Liver (tissue), 8 donors: ENCODE measurements at regions not wholly inside any gene's neighbourhood (a gene's known extent, or its start where the extent isn't known, plus 50 kb on each side); places are given as distances from the start of the nearest gene placed in this dataset.
"Not testable (repeated sequence)": the region's sequence is repeated elsewhere in the genome, so short reads cannot be mapped to it uniquely, and the experiment has no call there.

Source experiments
- DNase-seq: peaks from one replicate; pipeline ENCODE4 v3.0.0-alpha.2; 2017; ENCODE audit warnings: low spot score
- H3K27ac ChIP-seq, 2 donors: one replicate each; pipeline ENCODE4 v1.7.0; 2013; ENCODE audit warnings: inconsistent platforms in 2 of 2, low read length in 2 of 2, control low read depth in 1 of 2, low read depth in 1 of 2, mild to moderate bottlenecking in 1 of 2
- H3K27me3 ChIP-seq, 4 donors: one replicate each; pipeline versions ENCODE4 v1.6.1 to v1.7.0; 2013; ENCODE audit warnings: low read length in 3 of 4, inconsistent platforms in 1 of 4, mild to moderate bottlenecking in 1 of 4, moderate library complexity in 1 of 4; ENCODE audit not compliant: control insufficient read depth in 4 of 4, insufficient read depth in 4 of 4
- H3K36me3 ChIP-seq, 4 donors: one replicate each; pipeline versions ENCODE4 v1.6.1 to v1.7.0; 2013; ENCODE audit warnings: low read length in 3 of 4, mild to moderate bottlenecking in 3 of 4, low read depth in 1 of 4, moderate library complexity in 1 of 4; ENCODE audit not compliant: control insufficient read depth in 4 of 4, insufficient read depth in 3 of 4
- H3K4me1 ChIP-seq, 4 donors: one replicate each; pipeline versions ENCODE4 v1.6.1 to v1.7.0; 2013; ENCODE audit warnings: low read length in 3 of 4, mild to moderate bottlenecking in 3 of 4, moderate library complexity in 1 of 4; ENCODE audit not compliant: control insufficient read depth in 4 of 4, insufficient read depth in 4 of 4
- H3K4me3 ChIP-seq, 3 donors: one replicate each; pipeline versions ENCODE4 v1.6.1 to v1.7.0; 2013; ENCODE audit warnings: low read length in 3 of 3, control low read depth in 1 of 3, low read depth in 1 of 3, mild to moderate bottlenecking in 1 of 3
- H3K9ac ChIP-seq, 2 donors: one replicate each; pipeline ENCODE4 v1.7.0; 2013; ENCODE audit warnings: low read length in 2 of 2, mild to moderate bottlenecking in 2 of 2, moderate library complexity in 2 of 2, control low read depth in 1 of 2, low read depth in 1 of 2
- H3K9me3 ChIP-seq, 4 donors: one replicate each; pipeline versions ENCODE4 v1.6.1 to v1.7.0; 2013; ENCODE audit warnings: low read length in 3 of 4; ENCODE audit not compliant: control insufficient read depth in 4 of 4
- EGR1 ChIP-seq, 2 donors: IDR thresholded peaks; 2 replicates each; pipeline ENCODE4 v1.6.1; 2016 to 2018; ENCODE audit warnings: antibody characterized with exemption in 2 of 2, low read depth in 2 of 2
- FOXA1 ChIP-seq: IDR thresholded peaks from 2 replicates; pipeline ENCODE4 v1.6.1; 2016; ENCODE audit warnings: antibody characterized with exemption
- FOXA2 ChIP-seq: IDR thresholded peaks from 2 replicates; pipeline ENCODE4 v1.6.1; 2016; ENCODE audit warnings: antibody characterized with exemption
- GABPA ChIP-seq, 2 donors: IDR thresholded peaks in 1 of 2; conservative IDR thresholded peaks in 1 of 2; 2 replicates each; pipeline ENCODE4 v1.6.1; 2016; ENCODE audit warnings: antibody characterized with exemption in 2 of 2, mild to moderate bottlenecking in 1 of 2, moderate library complexity in 1 of 2
- HNF4A ChIP-seq, 2 donors: conservative IDR thresholded peaks; 2 replicates each; pipeline ENCODE4 v1.6.1; 2016; ENCODE audit warnings: antibody characterized with exemption in 2 of 2, mild to moderate bottlenecking in 2 of 2
- HNF4G ChIP-seq: IDR thresholded peaks from 2 replicates; pipeline ENCODE4 v1.6.1; 2016; ENCODE audit warnings: antibody characterized with exemption
- JUND ChIP-seq, 2 donors: IDR thresholded peaks; 2 replicates each; pipeline ENCODE4 v1.6.1; 2016; ENCODE audit warnings: antibody characterized with exemption in 2 of 2
- NR2F2 ChIP-seq: IDR thresholded peaks from 2 replicates; pipeline ENCODE4 v1.6.1; 2016; ENCODE audit warnings: antibody characterized with exemption
- RAD21 ChIP-seq, 2 donors: IDR thresholded peaks; 2 replicates each; pipeline ENCODE4 v1.6.1; 2016; ENCODE audit warnings: antibody characterized with exemption in 2 of 2, mild to moderate bottlenecking in 2 of 2
- TAF1 ChIP-seq: conservative IDR thresholded peaks from 2 replicates; pipeline ENCODE4 v1.6.1; 2016; ENCODE audit warnings: antibody characterized with exemption, mild to moderate bottlenecking
- WGBS: extraction: QIAGEN DNeasy Blood & Tissue Kit; methylation state at CpG from one replicate; pipeline ENCODE4 v1.1.7; 2013; 5-methylcytosine and 5-hydroxymethylcytosine counted together
- TF ChIP-seq, protein P1 (sequence below): fragments of 150-350 bp; IDR thresholded peaks from 2 replicates; pipeline ENCODE4 v1.5.1; 2017; ENCODE audit warnings: improper control_type of control experiment, low read depth, low read length; ENCODE audit not compliant: missing input control
- TF ChIP-seq, protein P2 (sequence below): IDR thresholded peaks from 2 replicates; pipeline ENCODE4 v1.6.1; 2016; ENCODE audit warnings: antibody characterized with exemption
- TF ChIP-seq, protein P3 (sequence below): IDR thresholded peaks from 2 replicates; pipeline ENCODE4 v1.6.1; 2016; ENCODE audit warnings: antibody characterized with exemption
- donor health status: healthy.
- donor health status: healthy.
- donor health status: healthy.
- donor health status: healthy.
- donor health status: healthy.

DNA sequence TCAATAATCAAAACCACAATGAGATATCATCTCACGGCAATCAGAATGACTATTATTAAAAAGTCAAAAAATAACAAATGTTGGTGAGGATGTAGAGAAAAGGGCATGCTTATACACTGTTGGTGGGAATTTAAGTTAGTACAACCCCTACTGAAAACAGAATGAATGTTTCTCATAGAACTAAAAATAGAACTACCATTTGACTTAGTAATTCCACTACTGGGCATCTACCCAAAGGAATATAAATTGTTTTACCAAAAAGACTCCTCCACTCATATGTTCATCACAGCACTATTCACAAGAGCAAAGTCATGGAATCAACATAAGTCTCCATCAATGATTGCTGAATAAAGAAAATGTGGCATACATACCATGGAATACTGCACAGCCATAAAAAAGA lies 278.1 kb upstream of the ARSJ start:
- no peaks in the 10 kb centered on the region for H3K36me3 ChIP-seq
- no peak overlapping the region for H3K9ac ChIP-seq
- no peak overlapping the region for H3K27ac ChIP-seq
- TF ChIP-seq GABPA (IDR thresholded peaks at IDR 0.05 in 1 of 2, conservative IDR thresholded peaks at IDR 0.05 in 1 of 2) (no peak), HNF4A (conservative IDR thresholded peaks at IDR 0.05) (no peak), NR2F2 (no peak), JUND (IDR thresholded peaks at IDR 0.05) (no peak), TAF1 (no peak), EGR1 (IDR thresholded peaks at IDR 0.05; ENCODE audit: low read depth in 2 of 2) (no peak), RAD21 (IDR thresholded peaks at IDR 0.05) (no peak)
- TF ChIP-seq, protein P1, sequence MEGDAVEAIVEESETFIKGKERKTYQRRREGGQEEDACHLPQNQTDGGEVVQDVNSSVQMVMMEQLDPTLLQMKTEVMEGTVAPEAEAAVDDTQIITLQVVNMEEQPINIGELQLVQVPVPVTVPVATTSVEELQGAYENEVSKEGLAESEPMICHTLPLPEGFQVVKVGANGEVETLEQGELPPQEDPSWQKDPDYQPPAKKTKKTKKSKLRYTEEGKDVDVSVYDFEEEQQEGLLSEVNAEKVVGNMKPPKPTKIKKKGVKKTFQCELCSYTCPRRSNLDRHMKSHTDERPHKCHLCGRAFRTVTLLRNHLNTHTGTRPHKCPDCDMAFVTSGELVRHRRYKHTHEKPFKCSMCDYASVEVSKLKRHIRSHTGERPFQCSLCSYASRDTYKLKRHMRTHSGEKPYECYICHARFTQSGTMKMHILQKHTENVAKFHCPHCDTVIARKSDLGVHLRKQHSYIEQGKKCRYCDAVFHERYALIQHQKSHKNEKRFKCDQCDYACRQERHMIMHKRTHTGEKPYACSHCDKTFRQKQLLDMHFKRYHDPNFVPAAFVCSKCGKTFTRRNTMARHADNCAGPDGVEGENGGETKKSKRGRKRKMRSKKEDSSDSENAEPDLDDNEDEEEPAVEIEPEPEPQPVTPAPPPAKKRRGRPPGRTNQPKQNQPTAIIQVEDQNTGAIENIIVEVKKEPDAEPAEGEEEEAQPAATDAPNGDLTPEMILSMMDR, result no peak
- H3K4me3 ChIP-seq, result no peak overlapping the region
- H3K9me3 ChIP-seq, result peaks cover 0 to 2% (median 0%) of the 10 kb centered on the region in 4 donors
- no peaks in the 10 kb centered on the region for H3K4me1 ChIP-seq
- H3K27me3 ChIP-seq, result no peaks in the 10 kb centered on the region
- WGBS, result 86% methylated on average over 1 of the region's 1 CpG
- no peak for DNase-seq

DNA sequence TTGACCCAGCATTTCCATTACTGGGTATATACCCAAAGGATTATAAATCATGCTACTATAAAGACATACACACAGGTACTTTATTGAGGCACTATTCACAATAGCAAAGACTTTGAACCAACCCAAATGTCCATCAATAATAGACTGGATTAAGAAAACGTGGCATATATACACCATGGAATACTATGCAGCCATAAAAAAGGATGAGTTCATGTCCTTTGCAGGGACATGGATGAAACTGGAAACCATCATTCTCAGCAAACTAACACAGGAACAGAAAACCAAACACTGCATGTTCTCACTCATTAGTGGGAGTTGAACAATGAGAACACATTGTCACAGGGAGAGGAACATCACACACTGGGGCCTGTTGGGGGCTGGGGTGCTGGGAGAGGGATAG lies 283.0 kb upstream of the ARSJ start:
- not testable (repeated sequence) for H3K9me3 ChIP-seq, H3K4me3 ChIP-seq, H3K36me3 ChIP-seq, H3K9ac ChIP-seq, H3K27me3 ChIP-seq, H3K4me1 ChIP-seq, H3K27ac ChIP-seq, DNase-seq
- 47% methylated on average over 1 of the region's 1 CpG for WGBS

DNA sequence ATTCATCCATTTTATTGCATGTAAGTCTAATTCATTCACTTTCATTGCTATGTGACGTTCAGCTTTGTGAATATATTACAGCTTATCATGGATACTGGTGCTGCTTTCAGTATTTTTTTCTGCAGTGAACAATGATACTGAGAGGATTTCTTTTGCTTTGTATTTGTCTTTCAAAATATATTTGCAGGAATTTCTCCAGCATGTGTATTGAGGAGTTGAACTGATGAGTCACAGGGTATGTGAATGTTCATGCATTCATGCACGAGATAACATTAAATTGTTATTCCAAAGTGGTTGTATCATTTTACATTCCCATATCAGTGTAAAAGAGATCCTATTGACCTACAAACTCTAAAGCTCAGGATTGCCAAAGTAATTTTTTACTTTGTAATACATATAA lies 283.8 kb upstream of the ARSJ start:
- Histone ChIP-seq H3K36me3 (no peaks in the 10 kb centered on the region), H3K9me3 (no peaks in the 10 kb centered on the region), H3K27ac (no peak overlapping the region), H3K4me3 (no peak overlapping the region), H3K4me1 (peaks cover 0 to 3% (median 0%) of the 10 kb centered on the region in 4 donors), H3K27me3 (no peaks in the 10 kb centered on the region), H3K9ac (no peak overlapping the region)
- 73% methylated on average over 2 of the region's 2 CpGs for WGBS
- TF ChIP-seq, protein P2, sequence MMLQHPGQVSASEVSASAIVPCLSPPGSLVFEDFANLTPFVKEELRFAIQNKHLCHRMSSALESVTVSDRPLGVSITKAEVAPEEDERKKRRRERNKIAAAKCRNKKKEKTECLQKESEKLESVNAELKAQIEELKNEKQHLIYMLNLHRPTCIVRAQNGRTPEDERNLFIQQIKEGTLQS, result no peak
- no peak for DNase-seq

DNA sequence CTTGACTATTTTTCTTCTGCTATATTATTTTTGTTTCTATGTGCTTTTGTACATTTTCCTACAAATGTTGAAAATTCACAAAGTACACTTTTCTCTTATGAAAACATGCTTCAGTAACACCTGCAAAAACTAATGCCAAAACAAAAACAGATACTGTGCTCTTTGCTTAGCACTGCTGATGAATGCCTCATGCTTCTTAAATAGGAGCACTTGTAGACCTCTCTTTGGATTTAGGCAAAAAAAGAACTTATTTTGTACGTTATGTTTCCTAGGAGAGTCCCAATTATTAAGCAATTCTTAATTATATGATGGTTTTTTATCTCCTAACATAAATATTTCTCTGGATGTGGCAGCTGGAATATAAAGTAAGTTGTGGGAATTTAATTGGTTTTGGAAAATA lies 285.0 kb upstream of the ARSJ start:
- H3K27ac ChIP-seq, result no peak overlapping the region
- H3K9ac ChIP-seq, result no peak overlapping the region
- DNase-seq, result no peak
- no peaks in the 10 kb centered on the region for H3K27me3 ChIP-seq
- no peak overlapping the region for H3K4me3 ChIP-seq
- 67% methylated on average over 1 of the region's 1 CpG for WGBS
- TF ChIP-seq HNF4G, result no peak
- TF ChIP-seq, protein P1, result no peak
- TF ChIP-seq FOXA1, result no peak
- TF ChIP-seq, protein P3, sequence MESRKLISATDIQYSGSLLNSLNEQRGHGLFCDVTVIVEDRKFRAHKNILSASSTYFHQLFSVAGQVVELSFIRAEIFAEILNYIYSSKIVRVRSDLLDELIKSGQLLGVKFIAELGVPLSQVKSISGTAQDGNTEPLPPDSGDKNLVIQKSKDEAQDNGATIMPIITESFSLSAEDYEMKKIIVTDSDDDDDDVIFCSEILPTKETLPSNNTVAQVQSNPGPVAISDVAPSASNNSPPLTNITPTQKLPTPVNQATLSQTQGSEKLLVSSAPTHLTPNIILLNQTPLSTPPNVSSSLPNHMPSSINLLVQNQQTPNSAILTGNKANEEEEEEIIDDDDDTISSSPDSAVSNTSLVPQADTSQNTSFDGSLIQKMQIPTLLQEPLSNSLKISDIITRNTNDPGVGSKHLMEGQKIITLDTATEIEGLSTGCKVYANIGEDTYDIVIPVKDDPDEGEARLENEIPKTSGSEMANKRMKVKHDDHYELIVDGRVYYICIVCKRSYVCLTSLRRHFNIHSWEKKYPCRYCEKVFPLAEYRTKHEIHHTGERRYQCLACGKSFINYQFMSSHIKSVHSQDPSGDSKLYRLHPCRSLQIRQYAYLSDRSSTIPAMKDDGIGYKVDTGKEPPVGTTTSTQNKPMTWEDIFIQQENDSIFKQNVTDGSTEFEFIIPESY, result no peak
- no peak for TF ChIP-seq FOXA2
- no peaks in the 10 kb centered on the region for H3K9me3 ChIP-seq
- H3K4me1 ChIP-seq, result peaks cover 0 to 3% (median 0%) of the 10 kb centered on the region in 4 donors
- no peaks in the 10 kb centered on the region for H3K36me3 ChIP-seq
